HFFc6 (cell line): ENCODE measurements at regions not wholly inside any gene's neighbourhood (a gene's known extent, or its start where the extent isn't known, plus 50 kb on each side); places are given as distances from the start of the nearest gene placed in this dataset.
A peak's percentile ranks its signal among the peaks of the same experiment; 100 is the strongest.

Source experiments
- DNase-seq: peaks from one replicate; pipeline ENCODE4 v3.0.0-alpha.2; 2018
- H3K27ac Mint-ChIP-seq: 2 replicates; pipeline ENCODE4 v1.8.0; 2020; ENCODE audit warnings: mild to moderate bottlenecking, mixed read lengths
- H3K27me3 Mint-ChIP-seq: 2 replicates; pipeline ENCODE4 v1.8.0; 2021; ENCODE audit warnings: mild to moderate bottlenecking, moderate library complexity, mixed read lengths; ENCODE audit not compliant: insufficient read depth
- H3K36me3 Mint-ChIP-seq: 2 replicates; pipeline ENCODE4 v1.8.0; 2021; ENCODE audit warnings: low read depth, mixed read lengths
- H3K4me1 Mint-ChIP-seq: 2 replicates; pipeline ENCODE4 v1.8.0; 2020; ENCODE audit warnings: low read depth, mixed read lengths
- H3K4me3 Mint-ChIP-seq: 2 replicates; pipeline ENCODE4 v1.8.0; 2020; ENCODE audit warnings: mild to moderate bottlenecking, moderate library complexity, mixed read lengths
- H3K9me3 Mint-ChIP-seq: 2 replicates; pipeline ENCODE4 v1.8.0; 2020; ENCODE audit warnings: mild to moderate bottlenecking, mixed read lengths
- TF ChIP-seq, protein P1 (sequence below): fragments of 200-600 bp; sonication (generic); IDR thresholded peaks from 2 replicates; pipeline ENCODE4 v1.5.0; 2021; ENCODE audit warnings: antibody characterized with exemption, mild to moderate bottlenecking

- DNase-seq: no peak
- Mint-ChIP-seq H3K4me3 (no peak overlapping the region), H3K27me3 (peaks cover 53% of the 10 kb centered on the region), H3K36me3 (no peaks in the 10 kb centered on the region), H3K9me3 (no peaks in the 10 kb centered on the region), H3K4me1 (0 out of 2 replicates have a peak, but pooled peaks cover 5% of the 10 kb centered on the region), H3K27ac (no peak overlapping the region)
- TF ChIP-seq, protein P1, sequence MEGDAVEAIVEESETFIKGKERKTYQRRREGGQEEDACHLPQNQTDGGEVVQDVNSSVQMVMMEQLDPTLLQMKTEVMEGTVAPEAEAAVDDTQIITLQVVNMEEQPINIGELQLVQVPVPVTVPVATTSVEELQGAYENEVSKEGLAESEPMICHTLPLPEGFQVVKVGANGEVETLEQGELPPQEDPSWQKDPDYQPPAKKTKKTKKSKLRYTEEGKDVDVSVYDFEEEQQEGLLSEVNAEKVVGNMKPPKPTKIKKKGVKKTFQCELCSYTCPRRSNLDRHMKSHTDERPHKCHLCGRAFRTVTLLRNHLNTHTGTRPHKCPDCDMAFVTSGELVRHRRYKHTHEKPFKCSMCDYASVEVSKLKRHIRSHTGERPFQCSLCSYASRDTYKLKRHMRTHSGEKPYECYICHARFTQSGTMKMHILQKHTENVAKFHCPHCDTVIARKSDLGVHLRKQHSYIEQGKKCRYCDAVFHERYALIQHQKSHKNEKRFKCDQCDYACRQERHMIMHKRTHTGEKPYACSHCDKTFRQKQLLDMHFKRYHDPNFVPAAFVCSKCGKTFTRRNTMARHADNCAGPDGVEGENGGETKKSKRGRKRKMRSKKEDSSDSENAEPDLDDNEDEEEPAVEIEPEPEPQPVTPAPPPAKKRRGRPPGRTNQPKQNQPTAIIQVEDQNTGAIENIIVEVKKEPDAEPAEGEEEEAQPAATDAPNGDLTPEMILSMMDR: no peak
These were observed 97.1 kb downstream of the JCAD start for GRCh38 chr10:29962166-29962850.

DNA sequence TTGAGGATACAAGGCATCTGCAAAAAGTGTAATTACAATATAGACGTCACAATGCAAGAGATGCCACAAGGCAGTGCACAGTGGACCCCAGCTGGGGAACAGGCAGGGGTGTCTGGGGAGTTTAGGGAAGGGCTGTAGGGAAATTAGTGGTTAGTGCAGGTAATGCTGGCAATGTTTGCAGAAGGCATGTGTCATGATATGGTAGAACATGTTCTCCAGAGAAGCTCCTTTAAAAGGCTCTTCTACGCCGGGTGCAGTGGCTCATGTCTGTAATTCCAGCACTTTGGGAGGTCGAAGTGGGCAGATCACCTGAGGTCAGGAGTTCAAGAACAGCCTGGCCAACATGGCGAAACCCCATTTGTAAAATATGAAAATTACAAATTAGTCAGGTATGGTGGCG is 98.0 kb downstream of the JCAD start:
- Mint-ChIP-seq H3K4me3 (no peak overlapping the region), H3K9me3 (peaks cover 6% of the 10 kb centered on the region; the same call in 1 of the 2 replicates), H3K27ac (no peak overlapping the region), H3K4me1 (0 out of 2 replicates have a peak, but pooled peaks cover 5% of the 10 kb centered on the region), H3K27me3 (peaks cover 51% of the 10 kb centered on the region), H3K36me3 (no peaks in the 10 kb centered on the region)
- TF ChIP-seq, protein P1: no peak
- DNase-seq: no peak

- Mint-ChIP-seq H3K27ac (no peak overlapping the region), H3K4me1 (0 out of 2 replicates have a peak, but pooled peaks cover 5% of the 10 kb centered on the region)
These were observed 99.1 kb downstream of the JCAD start for GRCh38 chr10:29960261-29960660.

GRCh38 chr10:29959586-29959985 is 99.8 kb downstream of the JCAD start:
- Mint-ChIP-seq H3K4me1 (0 out of 2 replicates have a peak, but pooled peaks cover 5% of the 10 kb centered on the region), H3K9me3 (peaks cover 8% of the 10 kb centered on the region; the same call in 1 of the 2 replicates), H3K36me3 (no peaks in the 10 kb centered on the region), H3K27ac (no peak overlapping the region), H3K27me3 (peaks cover 54% of the 10 kb centered on the region), H3K4me3 (peak overlapping the region; percentile 46; the same call in 1 of the 2 replicates)
- TF ChIP-seq, protein P1: no peak
- DNase-seq: no peak

More at GRCh38 chr10:29960261-29960660, 99.1 kb downstream of the JCAD start:
- peaks cover 52% of the 10 kb centered on the region for H3K27me3 Mint-ChIP-seq
- no peaks in the 10 kb centered on the region for H3K36me3 Mint-ChIP-seq
- TF ChIP-seq, protein P1: no peak
- peaks cover 8% of the 10 kb centered on the region; the same call in 1 of the 2 replicates for H3K9me3 Mint-ChIP-seq
- DNase-seq: no peak
- no peak overlapping the region for H3K4me3 Mint-ChIP-seq

DNA sequence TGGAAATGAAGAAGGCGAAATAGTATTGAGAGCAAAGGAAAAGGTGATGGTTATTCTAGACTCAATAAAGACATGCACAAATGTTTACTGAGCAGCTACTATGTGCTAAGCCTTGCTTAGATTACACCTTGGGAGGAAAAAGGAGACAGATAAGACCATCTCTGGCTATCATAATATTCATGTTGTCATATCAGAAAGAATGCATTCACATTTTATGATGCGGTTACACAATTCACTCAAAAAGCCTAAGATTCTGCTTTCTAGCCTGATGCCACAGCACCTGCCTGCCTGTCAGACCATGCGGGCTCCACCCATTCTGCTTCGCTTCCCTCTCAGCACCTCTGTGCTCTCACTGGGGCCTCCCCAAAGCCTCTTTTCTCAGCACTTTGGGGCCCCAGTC is 100.9 kb downstream of the JCAD start:
- Mint-ChIP-seq H3K9me3 (peaks cover 8% of the 10 kb centered on the region; the same call in 1 of the 2 replicates), H3K27ac (no peak overlapping the region), H3K4me3 (no peak overlapping the region), H3K36me3 (no peaks in the 10 kb centered on the region), H3K27me3 (peaks cover 46% of the 10 kb centered on the region), H3K4me1 (0 out of 2 replicates have a peak, but pooled peaks cover 5% of the 10 kb centered on the region)
- no peak for DNase-seq
- TF ChIP-seq, protein P1: no peak
